Osteocyte (in vitro differentiated cells): ENCODE measurements at regions not wholly inside any gene's neighbourhood (a gene's known extent, or its start where the extent isn't known, plus 50 kb on each side); places are given as distances from the start of the nearest gene placed in this dataset.

Source experiments
- DNase-seq: peaks from one replicate; pipeline ENCODE4 v3.0.0; 2021; ENCODE audit warnings: mixed read lengths; ENCODE audit not compliant: unreplicated experiment; ENCODE audit errors: extremely low spot score
- H3K27ac Mint-ChIP-seq: one replicate; pipeline ENCODE4 v1.8.0; 2021; ENCODE audit warnings: mild to moderate bottlenecking, mixed read lengths; ENCODE audit not compliant: unreplicated experiment
- H3K27me3 Mint-ChIP-seq: one replicate; pipeline ENCODE4 v1.8.0; 2021; ENCODE audit warnings: mixed read lengths; ENCODE audit not compliant: unreplicated experiment
- H3K36me3 Mint-ChIP-seq: one replicate; pipeline ENCODE4 v1.8.0; 2021; ENCODE audit warnings: mixed read lengths; ENCODE audit not compliant: unreplicated experiment
- H3K4me1 Mint-ChIP-seq: one replicate; pipeline ENCODE4 v1.8.0; 2021; ENCODE audit warnings: mixed read lengths; ENCODE audit not compliant: unreplicated experiment
- H3K4me3 Mint-ChIP-seq: one replicate; pipeline ENCODE4 v1.8.0; 2021; ENCODE audit warnings: mild to moderate bottlenecking, moderate library complexity, mixed read lengths; ENCODE audit not compliant: unreplicated experiment
- H3K9me3 Mint-ChIP-seq: one replicate; pipeline ENCODE4 v1.8.0; 2021; ENCODE audit warnings: mixed read lengths; ENCODE audit not compliant: unreplicated experiment
- TF ChIP-seq, protein P1 (sequence below): fragments of 200-600 bp; sonication (generic); IDR thresholded peaks from 2 replicates; pipeline ENCODE4 v1.5.0; 2021; ENCODE audit warnings: antibody characterized with exemption, mild to moderate bottlenecking, moderate library complexity

GRCh38 chr1:29676496-29676895 lies 440.2 kb downstream of the PTPRU start:
- Mint-ChIP-seq H3K27me3 (no peaks in the 10 kb centered on the region), H3K9me3 (no peaks in the 10 kb centered on the region), H3K4me3 (no peak overlapping the region), H3K27ac (no peak overlapping the region), H3K36me3 (no peaks in the 10 kb centered on the region), H3K4me1 (no peaks in the 10 kb centered on the region)
- DNase-seq: peak; percentile 40
- TF ChIP-seq, protein P1, sequence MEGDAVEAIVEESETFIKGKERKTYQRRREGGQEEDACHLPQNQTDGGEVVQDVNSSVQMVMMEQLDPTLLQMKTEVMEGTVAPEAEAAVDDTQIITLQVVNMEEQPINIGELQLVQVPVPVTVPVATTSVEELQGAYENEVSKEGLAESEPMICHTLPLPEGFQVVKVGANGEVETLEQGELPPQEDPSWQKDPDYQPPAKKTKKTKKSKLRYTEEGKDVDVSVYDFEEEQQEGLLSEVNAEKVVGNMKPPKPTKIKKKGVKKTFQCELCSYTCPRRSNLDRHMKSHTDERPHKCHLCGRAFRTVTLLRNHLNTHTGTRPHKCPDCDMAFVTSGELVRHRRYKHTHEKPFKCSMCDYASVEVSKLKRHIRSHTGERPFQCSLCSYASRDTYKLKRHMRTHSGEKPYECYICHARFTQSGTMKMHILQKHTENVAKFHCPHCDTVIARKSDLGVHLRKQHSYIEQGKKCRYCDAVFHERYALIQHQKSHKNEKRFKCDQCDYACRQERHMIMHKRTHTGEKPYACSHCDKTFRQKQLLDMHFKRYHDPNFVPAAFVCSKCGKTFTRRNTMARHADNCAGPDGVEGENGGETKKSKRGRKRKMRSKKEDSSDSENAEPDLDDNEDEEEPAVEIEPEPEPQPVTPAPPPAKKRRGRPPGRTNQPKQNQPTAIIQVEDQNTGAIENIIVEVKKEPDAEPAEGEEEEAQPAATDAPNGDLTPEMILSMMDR: no peak

GRCh38 chr1:29675481-29676263 lies 439.4 kb downstream of the PTPRU start:
- no peaks in the 10 kb centered on the region for H3K36me3 Mint-ChIP-seq
- H3K27ac Mint-ChIP-seq: no peak overlapping the region
- DNase-seq: peak; percentile 42
- no peak overlapping the region for H3K4me3 Mint-ChIP-seq
- no peaks in the 10 kb centered on the region for H3K9me3 Mint-ChIP-seq
- TF ChIP-seq, protein P1: no peak
- H3K27me3 Mint-ChIP-seq: no peaks in the 10 kb centered on the region
- no peaks in the 10 kb centered on the region for H3K4me1 Mint-ChIP-seq

GRCh38 chr1:29674627-29675326 lies 438.5 kb downstream of the PTPRU start:
- Mint-ChIP-seq H3K27ac (no peak overlapping the region), H3K4me1 (no peaks in the 10 kb centered on the region), H3K27me3 (no peaks in the 10 kb centered on the region), H3K36me3 (no peaks in the 10 kb centered on the region), H3K9me3 (no peaks in the 10 kb centered on the region), H3K4me3 (no peak overlapping the region)
- DNase-seq: peak; percentile 69
- TF ChIP-seq, protein P1: no peak

DNA sequence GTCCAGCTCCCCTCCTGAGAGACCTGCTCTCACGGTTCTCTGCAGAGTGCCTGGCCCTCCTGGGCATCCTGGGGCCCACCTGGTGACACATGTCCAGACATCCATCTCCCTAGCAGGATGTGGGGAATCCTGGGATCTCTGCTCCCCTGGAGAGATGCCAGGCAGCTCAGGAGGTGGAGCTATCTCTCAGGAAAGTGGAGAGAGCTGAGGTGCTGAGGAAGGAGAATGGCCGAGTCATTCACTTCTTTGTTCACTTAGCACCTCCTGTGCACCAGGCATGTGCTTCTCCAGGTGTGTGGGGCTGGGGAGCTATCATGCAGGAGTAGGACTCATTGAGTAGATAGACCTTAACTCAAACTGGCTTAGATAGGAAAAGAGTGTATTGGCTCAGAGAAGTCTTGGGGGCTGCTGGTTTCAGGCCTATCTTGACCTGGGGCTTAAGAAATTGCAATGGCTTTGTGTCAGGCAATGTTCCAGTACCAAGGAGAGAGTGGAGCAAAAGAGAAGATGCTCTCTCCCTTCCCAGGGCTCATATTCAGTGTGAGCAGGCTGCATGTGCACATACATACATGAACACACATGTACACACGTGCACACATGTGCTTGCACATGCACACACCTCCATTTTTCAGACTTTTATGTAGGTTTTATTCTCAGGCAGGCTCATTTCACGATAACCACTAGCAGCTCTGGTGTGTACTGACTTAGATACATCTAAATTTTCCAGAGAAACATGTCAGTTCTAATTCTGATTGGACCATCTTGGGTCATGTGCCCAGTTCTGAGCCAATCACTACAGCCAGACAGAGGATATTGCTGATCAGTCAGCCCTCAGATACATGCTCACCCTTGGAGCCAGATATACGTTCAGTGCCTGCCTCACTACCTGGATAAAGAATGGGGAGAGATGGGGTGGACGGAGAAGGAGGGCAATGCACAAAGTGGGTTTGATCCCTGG lies 437.6 kb downstream of the PTPRU start:
- DNase-seq: peak; percentile 65
- TF ChIP-seq, protein P1: no peak
- no peak overlapping the region for H3K4me3 Mint-ChIP-seq
- H3K27ac Mint-ChIP-seq: no peak overlapping the region
- H3K9me3 Mint-ChIP-seq: no peaks in the 10 kb centered on the region
- no peaks in the 10 kb centered on the region for H3K36me3 Mint-ChIP-seq
- H3K4me1 Mint-ChIP-seq: no peaks in the 10 kb centered on the region
- no peaks in the 10 kb centered on the region for H3K27me3 Mint-ChIP-seq
